GM23338 (cell line): ENCODE measurements at regions not wholly inside any gene's neighbourhood (a gene's known extent, or its start where the extent isn't known, plus 50 kb on each side); places are given as distances from the start of the nearest gene placed in this dataset.

ENCODE experiments used
- ATAC-seq: fragments of 200-7000 bp; cut with Tn5 transposase; 3 replicates; pipeline ENCODE4 v1.9.1; 2020
- DNase-seq: peaks from one replicate; pipeline ENCODE4 v3.0.0-alpha.2; 2015; ENCODE audit warnings: low spot score
- H2AFZ ChIP-seq: fragments of 200-600 bp; sonication (generic); 2 replicates; pipeline ENCODE4 v1.8.0; 2016; ENCODE audit warnings: antibody characterized with exemption, mild to moderate bottlenecking, moderate library complexity
- H3F3A ChIP-seq: fragments of 200-600 bp; sonication (generic); replicated peaks from 2 replicates; pipeline ENCODE4 v1.8.0; 2017; ENCODE audit warnings: antibody characterized with exemption, mixed run types, low read depth
- H3K27ac ChIP-seq: fragments of 200-600 bp; sonication (generic); 2 replicates; pipeline ENCODE4 v1.6.1; 2016; ENCODE audit warnings: low read depth
- H3K27me3 ChIP-seq: fragments of 200-600 bp; sonication (generic); 2 replicates; pipeline ENCODE4 v1.8.0; 2016; ENCODE audit warnings: mild to moderate bottlenecking, mixed run types, moderate library complexity; ENCODE audit not compliant: insufficient read depth
- H3K36me3 ChIP-seq: fragments of 200-600 bp; sonication (generic); 2 replicates; pipeline ENCODE4 v1.8.0; 2016; ENCODE audit warnings: mild to moderate bottlenecking; ENCODE audit not compliant: insufficient read depth
- H3K4me1 ChIP-seq: fragments of 200-600 bp; sonication (generic); 2 replicates; pipeline ENCODE4 v1.8.0; 2016; ENCODE audit warnings: mild to moderate bottlenecking, moderate library complexity; ENCODE audit not compliant: insufficient read depth
- H3K4me2 ChIP-seq: fragments of 200-600 bp; sonication (generic); 2 replicates; pipeline ENCODE4 v1.7.1; 2017; ENCODE audit warnings: mixed run types
- H3K4me3 ChIP-seq: fragments of 200-600 bp; sonication (generic); 2 replicates; pipeline ENCODE4 v1.6.1; 2016; ENCODE audit warnings: mixed run types
- H3K79me2 ChIP-seq: fragments of 200-600 bp; sonication (generic); replicated peaks from 2 replicates; pipeline ENCODE4 v1.8.0; 2017; ENCODE audit warnings: mild to moderate bottlenecking; ENCODE audit not compliant: insufficient read depth
- H3K9me2 ChIP-seq: fragments of 200-600 bp; sonication (generic); 2 replicates; pipeline ENCODE4 v1.8.0; 2017; ENCODE audit not compliant: insufficient read depth
- H4K20me1 ChIP-seq: fragments of 200-600 bp; sonication (generic); replicated peaks from 2 replicates; pipeline ENCODE4 v1.8.0; 2017; ENCODE audit warnings: mild to moderate bottlenecking; ENCODE audit not compliant: insufficient read depth
- H3K27ac Mint-ChIP-seq: 2 replicates; pipeline ENCODE4 v1.8.0; 2020; ENCODE audit warnings: inconsistent platforms, mild to moderate bottlenecking, moderate library complexity, mixed read lengths
- H3K27me3 Mint-ChIP-seq: 3 replicates; pipeline ENCODE4 v1.8.0; 2022; ENCODE audit warnings: low read depth, mild to moderate bottlenecking, moderate library complexity, mixed read lengths, inconsistent platforms; ENCODE audit not compliant: insufficient read depth, poor library complexity
- H3K36me3 Mint-ChIP-seq: 3 replicates; pipeline ENCODE4 v1.8.0; 2021; ENCODE audit warnings: low read depth, mild to moderate bottlenecking, inconsistent platforms, moderate library complexity, mixed read lengths
- H3K4me1 Mint-ChIP-seq: 3 replicates; pipeline ENCODE4 v1.8.0; 2020; ENCODE audit warnings: mild to moderate bottlenecking, inconsistent platforms, mixed read lengths
- H3K4me3 Mint-ChIP-seq: 3 replicates; pipeline ENCODE4 v1.8.0; 2021; ENCODE audit warnings: moderate library complexity, mild to moderate bottlenecking, inconsistent platforms, mixed read lengths
- H3K9me3 Mint-ChIP-seq: 3 replicates; pipeline ENCODE4 v1.8.0; 2020; ENCODE audit warnings: moderate library complexity, mild to moderate bottlenecking, inconsistent platforms, mixed read lengths
- EZH2 ChIP-seq: fragments of 200-600 bp; sonication (generic); IDR thresholded peaks from one replicate; pipeline ENCODE4 v1.8.0; 2017; ENCODE audit warnings: antibody characterized with exemption, mild to moderate bottlenecking, low read depth; ENCODE audit not compliant: unreplicated experiment
- EZH2phosphoT487 ChIP-seq: fragments of 200-600 bp; sonication (generic); IDR thresholded peaks from one replicate; pipeline ENCODE4 v1.8.1; 2018; ENCODE audit warnings: antibody characterized with exemption; ENCODE audit not compliant: unreplicated experiment
- JUNB ChIP-seq: IDR thresholded peaks from one replicate; pipeline ENCODE4 v1.6.1; 2016; ENCODE audit warnings: antibody characterized with exemption; ENCODE audit not compliant: unreplicated experiment
- NANOG ChIP-seq: IDR thresholded peaks from 2 replicates; pipeline ENCODE4 v1.6.1; 2016; ENCODE audit warnings: antibody characterized with exemption, borderline replicate concordance
- POLR2AphosphoS5 ChIP-seq: IDR thresholded peaks from 2 replicates; pipeline ENCODE4 v1.6.1; 2016; ENCODE audit warnings: antibody characterized with exemption, low read depth
- STAT1 ChIP-seq: IDR thresholded peaks from one replicate; pipeline ENCODE4 v1.6.1; 2016; ENCODE audit warnings: antibody characterized with exemption; ENCODE audit not compliant: unreplicated experiment
- ZNF331 ChIP-seq: fragments of 250-450 bp; sonication (Bioruptor Pico); IDR thresholded peaks from 2 replicates; pipeline ENCODE4 v1.5.0; 2020; ENCODE audit warnings: low read depth, mild to moderate bottlenecking, moderate library complexity
- TF ChIP-seq, protein P1 (sequence below): IDR thresholded peaks from one replicate; pipeline ENCODE4 v1.6.1; 2018; ENCODE audit warnings: antibody characterized with exemption; ENCODE audit not compliant: unreplicated experiment
- TF ChIP-seq, protein P2 (sequence below), 2 experiments: fragments of 200-600 bp in 1 of 2; sonication (generic) in 1 of 2; conservative IDR thresholded peaks; 2 replicates each; pipeline versions ENCODE4 v1.5.1 to v1.6.1; 2016 to 2017; ENCODE audit warnings: antibody characterized with exemption in 2 of 2, low read depth in 2 of 2, mild to moderate bottlenecking in 2 of 2, moderate library complexity in 1 of 2

DNA sequence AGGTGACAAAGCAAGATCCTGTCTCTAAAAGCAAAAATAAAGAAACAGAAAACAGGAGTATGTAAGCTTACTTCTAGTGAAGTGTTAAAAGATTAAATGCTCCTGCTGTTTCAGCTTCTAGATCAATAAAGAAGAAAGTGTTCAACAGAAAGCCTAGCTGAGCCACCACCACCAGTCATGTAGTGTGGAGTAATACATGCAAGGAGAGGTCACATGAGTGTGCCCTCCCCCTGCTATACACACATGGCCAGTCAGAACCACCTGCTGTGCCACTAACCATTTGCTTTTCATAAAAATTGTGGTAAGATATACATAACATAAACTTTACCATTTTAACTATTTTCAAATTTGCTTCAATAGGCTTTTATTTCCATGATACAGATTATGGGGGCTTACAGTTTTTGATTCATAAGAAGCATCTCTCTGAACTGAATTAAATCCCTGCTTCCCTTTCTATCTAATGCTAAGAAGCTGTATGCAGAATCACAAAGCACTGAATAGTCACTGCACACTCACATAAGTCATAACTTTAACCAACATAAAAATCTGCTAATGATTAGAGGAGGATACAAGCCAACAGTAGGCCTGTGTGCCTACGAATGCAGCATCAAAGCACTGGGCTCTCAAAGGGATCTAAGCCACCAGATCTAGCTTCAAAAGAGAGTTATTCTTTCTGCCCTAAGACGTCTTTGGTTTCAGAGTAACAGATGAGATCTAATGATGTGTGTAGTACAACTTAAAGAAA, 515.5 kb downstream of the C12orf50 start:
- ATAC-seq, result no peak
- Histone ChIP-seq H3K4me1 (peaks cover 7% of the 10 kb centered on the region; the same call in 1 of the 2 replicates), H3K9me2 (no peaks in the 10 kb centered on the region), H3K4me3 (no peak overlapping the region), H3K27ac (no peak overlapping the region), H3K36me3 (no peaks in the 10 kb centered on the region), H2AFZ (peak overlapping the region; percentile 63; the same call in 1 of the 2 replicates), H3K27me3 (no peaks in the 10 kb centered on the region), H3K79me2 (no peaks in the 10 kb centered on the region), H4K20me1 (no peaks in the 10 kb centered on the region), H3F3A (no peaks in the 10 kb centered on the region), H3K4me2 (no peak overlapping the region)
- TF ChIP-seq EZH2 (no peak), ZNF331 (CRISPR knock-in tag) (no peak)
- TF ChIP-seq, protein P1, sequence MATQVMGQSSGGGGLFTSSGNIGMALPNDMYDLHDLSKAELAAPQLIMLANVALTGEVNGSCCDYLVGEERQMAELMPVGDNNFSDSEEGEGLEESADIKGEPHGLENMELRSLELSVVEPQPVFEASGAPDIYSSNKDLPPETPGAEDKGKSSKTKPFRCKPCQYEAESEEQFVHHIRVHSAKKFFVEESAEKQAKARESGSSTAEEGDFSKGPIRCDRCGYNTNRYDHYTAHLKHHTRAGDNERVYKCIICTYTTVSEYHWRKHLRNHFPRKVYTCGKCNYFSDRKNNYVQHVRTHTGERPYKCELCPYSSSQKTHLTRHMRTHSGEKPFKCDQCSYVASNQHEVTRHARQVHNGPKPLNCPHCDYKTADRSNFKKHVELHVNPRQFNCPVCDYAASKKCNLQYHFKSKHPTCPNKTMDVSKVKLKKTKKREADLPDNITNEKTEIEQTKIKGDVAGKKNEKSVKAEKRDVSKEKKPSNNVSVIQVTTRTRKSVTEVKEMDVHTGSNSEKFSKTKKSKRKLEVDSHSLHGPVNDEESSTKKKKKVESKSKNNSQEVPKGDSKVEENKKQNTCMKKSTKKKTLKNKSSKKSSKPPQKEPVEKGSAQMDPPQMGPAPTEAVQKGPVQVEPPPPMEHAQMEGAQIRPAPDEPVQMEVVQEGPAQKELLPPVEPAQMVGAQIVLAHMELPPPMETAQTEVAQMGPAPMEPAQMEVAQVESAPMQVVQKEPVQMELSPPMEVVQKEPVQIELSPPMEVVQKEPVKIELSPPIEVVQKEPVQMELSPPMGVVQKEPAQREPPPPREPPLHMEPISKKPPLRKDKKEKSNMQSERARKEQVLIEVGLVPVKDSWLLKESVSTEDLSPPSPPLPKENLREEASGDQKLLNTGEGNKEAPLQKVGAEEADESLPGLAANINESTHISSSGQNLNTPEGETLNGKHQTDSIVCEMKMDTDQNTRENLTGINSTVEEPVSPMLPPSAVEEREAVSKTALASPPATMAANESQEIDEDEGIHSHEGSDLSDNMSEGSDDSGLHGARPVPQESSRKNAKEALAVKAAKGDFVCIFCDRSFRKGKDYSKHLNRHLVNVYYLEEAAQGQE, result no peak
- no peak overlapping the region for H3K4me3 Mint-ChIP-seq
- H3K4me1 Mint-ChIP-seq, result no peaks in the 10 kb centered on the region
- H3K36me3 Mint-ChIP-seq, result no peaks in the 10 kb centered on the region
- H3K9me3 Mint-ChIP-seq, result no peaks in the 10 kb centered on the region
- peaks cover 1% of the 10 kb centered on the region for H3K27me3 Mint-ChIP-seq
- DNase-seq, result no peak
- H3K27ac Mint-ChIP-seq, result no peak overlapping the region

DNA sequence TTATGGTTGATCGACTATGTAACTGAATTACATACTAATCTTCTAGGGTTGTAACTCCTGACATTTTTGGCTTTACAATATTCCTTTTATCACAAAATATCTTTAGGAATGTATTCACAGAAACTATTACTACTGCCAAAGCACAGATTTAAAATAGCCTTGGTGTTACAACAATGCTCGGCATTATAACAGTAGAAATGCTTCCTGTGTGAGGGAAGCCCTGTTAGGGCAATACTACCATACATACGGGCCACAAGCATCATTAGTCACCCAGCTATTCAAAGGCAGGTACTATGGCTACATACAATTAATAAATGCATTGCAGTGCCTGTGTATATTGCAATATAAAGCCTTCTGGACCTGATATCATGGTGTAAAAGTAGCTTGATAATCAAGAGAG, 517.8 kb downstream of the C12orf50 start:
- no peak overlapping the region; the same call in 1 of the 2 replicates for H2AFZ ChIP-seq
- H3K79me2 ChIP-seq, result no peaks in the 10 kb centered on the region
- Mint-ChIP-seq H3K27ac (no peak overlapping the region), H3K36me3 (no peaks in the 10 kb centered on the region), H3K9me3 (peaks cover 4% of the 10 kb centered on the region; the same call in 1 of the 3 replicates), H3K27me3 (peaks cover 1% of the 10 kb centered on the region), H3K4me1 (no peaks in the 10 kb centered on the region), H3K4me3 (no peak overlapping the region)
- H3K4me1 ChIP-seq, result peaks cover 7% of the 10 kb centered on the region; the same call in 1 of the 2 replicates
- H3K4me3 ChIP-seq, result no peak overlapping the region
- H3K27me3 ChIP-seq, result no peaks in the 10 kb centered on the region
- TF ChIP-seq STAT1 (no peak), ZNF331 (CRISPR knock-in tag) (no peak), EZH2phosphoT487 (no peak), POLR2AphosphoS5 (no peak), NANOG (no peak), JUNB (no peak)
- TF ChIP-seq, protein P2, sequence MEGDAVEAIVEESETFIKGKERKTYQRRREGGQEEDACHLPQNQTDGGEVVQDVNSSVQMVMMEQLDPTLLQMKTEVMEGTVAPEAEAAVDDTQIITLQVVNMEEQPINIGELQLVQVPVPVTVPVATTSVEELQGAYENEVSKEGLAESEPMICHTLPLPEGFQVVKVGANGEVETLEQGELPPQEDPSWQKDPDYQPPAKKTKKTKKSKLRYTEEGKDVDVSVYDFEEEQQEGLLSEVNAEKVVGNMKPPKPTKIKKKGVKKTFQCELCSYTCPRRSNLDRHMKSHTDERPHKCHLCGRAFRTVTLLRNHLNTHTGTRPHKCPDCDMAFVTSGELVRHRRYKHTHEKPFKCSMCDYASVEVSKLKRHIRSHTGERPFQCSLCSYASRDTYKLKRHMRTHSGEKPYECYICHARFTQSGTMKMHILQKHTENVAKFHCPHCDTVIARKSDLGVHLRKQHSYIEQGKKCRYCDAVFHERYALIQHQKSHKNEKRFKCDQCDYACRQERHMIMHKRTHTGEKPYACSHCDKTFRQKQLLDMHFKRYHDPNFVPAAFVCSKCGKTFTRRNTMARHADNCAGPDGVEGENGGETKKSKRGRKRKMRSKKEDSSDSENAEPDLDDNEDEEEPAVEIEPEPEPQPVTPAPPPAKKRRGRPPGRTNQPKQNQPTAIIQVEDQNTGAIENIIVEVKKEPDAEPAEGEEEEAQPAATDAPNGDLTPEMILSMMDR (conservative IDR thresholded peaks at IDR 0.05; ENCODE audit: low read depth in 2 of 2), result no peak
- no peaks in the 10 kb centered on the region for H3F3A ChIP-seq
- no peaks in the 10 kb centered on the region for H4K20me1 ChIP-seq
- no peak overlapping the region for H3K4me2 ChIP-seq
- H3K27ac ChIP-seq, result no peak overlapping the region
- DNase-seq, result no peak
- no peaks in the 10 kb centered on the region for H3K36me3 ChIP-seq
- H3K9me2 ChIP-seq, result no peaks in the 10 kb centered on the region
- ATAC-seq, result no peak
